DND-41 (cell line): ENCODE measurements at regions not wholly inside any gene's neighbourhood (a gene's known extent, or its start where the extent isn't known, plus 50 kb on each side); places are given as distances from the start of the nearest gene placed in this dataset.

Experiments used
- CTCF ChIP-seq: IDR thresholded peaks from 2 replicates; pipeline ENCODE4 v1.5.1; 2012; ENCODE audit warnings: borderline replicate concordance, low read length, moderate library complexity, mild to moderate bottlenecking; ENCODE audit not compliant: poor library complexity, severe bottlenecking; ENCODE audit errors: extremely low read depth
- EZH2 ChIP-seq: IDR thresholded peaks from 3 replicates; pipeline ENCODE4 v1.6.1; 2012; ENCODE audit warnings: borderline replicate concordance, low read depth, mild to moderate bottlenecking, moderate library complexity, low read length, inconsistent platforms; ENCODE audit not compliant: severe bottlenecking

GRCh38 chr1:221076391-221076811, 197.2 kb downstream of the HLX start:
- no peak for TF ChIP-seq CTCF
- TF ChIP-seq EZH2, result no peak
